ENCODE measurements at regions not wholly inside any gene's neighbourhood (a gene's known extent, or its start where the extent isn't known, plus 50 kb on each side); places are given as distances from the start of the nearest gene placed in this dataset.

DNA sequence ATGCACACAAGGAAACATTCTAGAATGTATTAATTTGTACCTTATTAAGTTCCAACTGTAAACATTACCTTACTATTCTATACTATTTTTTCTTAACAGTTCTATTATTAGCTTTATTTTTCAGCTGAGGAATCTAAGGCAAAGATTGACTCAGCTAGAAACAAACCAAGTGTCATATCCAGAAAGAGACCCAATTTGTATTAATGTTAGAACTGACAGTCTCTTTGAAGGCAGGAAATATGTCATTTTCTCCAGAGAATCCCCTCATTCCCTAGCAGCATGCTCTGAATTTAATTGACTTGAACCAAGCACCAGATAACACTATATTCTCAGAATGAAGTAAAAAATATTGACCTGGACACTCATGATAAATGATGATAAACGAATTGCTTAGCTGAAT, 81.4 kb upstream of the PLPPR5 start:
- H3K27me3 ChIP-seq (replicated peaks): no peaks in the 10 kb centered on the region
- H3K27ac ChIP-seq: no peak overlapping the region
- no peaks in the 10 kb centered on the region for H3K36me3 ChIP-seq (replicated peaks)
- in situ Hi-C loops (cut with HindIII; ENCODE audit: low pct_ligation_motif_present, low sequenced_read_pairs): no loop called here
- DNase-seq: no peak
- TF ChIP-seq, protein P1, sequence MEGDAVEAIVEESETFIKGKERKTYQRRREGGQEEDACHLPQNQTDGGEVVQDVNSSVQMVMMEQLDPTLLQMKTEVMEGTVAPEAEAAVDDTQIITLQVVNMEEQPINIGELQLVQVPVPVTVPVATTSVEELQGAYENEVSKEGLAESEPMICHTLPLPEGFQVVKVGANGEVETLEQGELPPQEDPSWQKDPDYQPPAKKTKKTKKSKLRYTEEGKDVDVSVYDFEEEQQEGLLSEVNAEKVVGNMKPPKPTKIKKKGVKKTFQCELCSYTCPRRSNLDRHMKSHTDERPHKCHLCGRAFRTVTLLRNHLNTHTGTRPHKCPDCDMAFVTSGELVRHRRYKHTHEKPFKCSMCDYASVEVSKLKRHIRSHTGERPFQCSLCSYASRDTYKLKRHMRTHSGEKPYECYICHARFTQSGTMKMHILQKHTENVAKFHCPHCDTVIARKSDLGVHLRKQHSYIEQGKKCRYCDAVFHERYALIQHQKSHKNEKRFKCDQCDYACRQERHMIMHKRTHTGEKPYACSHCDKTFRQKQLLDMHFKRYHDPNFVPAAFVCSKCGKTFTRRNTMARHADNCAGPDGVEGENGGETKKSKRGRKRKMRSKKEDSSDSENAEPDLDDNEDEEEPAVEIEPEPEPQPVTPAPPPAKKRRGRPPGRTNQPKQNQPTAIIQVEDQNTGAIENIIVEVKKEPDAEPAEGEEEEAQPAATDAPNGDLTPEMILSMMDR (IDR thresholded peaks at IDR 0.05; ENCODE audit: low read depth, low read length, missing control alignments): no peak
- no peak overlapping the region for H3K4me3 ChIP-seq (ENCODE audit: low read depth, low read length)

DNA sequence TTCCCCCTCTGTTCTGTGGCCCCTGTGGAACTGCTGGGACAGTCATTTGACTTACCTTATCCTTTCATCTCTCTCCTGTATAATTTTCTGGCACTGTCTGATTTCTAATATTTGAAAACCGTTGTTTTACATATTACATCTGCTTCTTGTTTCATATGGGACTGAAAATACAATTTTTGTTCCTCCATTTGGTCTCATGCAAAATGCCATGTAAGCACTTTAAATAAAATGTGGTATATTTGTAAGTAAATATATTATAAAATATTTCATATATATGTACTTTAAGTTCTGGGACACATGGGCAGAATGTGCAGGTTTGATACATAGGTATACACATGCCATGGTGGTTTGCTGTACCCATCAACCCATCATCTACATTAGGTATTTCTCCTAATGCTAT, 93.9 kb upstream of the PLPPR5 start:
- no peak for DNase-seq

DNA sequence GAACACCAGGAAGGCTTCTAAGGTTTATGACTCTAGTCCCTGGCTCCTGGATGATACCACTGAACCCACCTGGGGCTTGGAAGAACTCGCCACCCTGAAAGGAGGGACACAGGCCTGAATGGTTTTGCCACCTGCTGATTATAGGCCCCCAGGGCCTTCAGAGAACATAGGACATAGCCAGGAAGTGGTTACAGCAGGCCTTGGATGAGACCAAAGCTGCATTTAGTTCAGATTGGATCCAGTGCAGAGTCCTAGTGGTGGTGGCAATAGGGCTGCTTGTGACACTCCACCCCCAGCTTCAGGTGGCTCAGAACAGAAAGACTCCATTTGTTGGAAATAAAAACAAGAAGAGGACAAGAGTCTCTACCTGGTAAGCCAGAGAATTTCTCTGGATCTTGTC, 101.6 kb upstream of the PLPPR5 start:
- no peak overlapping the region for H3K27ac ChIP-seq
- DNase-seq: no peak
- no peaks in the 10 kb centered on the region for H3K36me3 ChIP-seq (replicated peaks)
- TF ChIP-seq, protein P1 (IDR thresholded peaks at IDR 0.05; ENCODE audit: low read depth, low read length, missing control alignments): no peak
- in situ Hi-C loops (cut with HindIII; ENCODE audit: low pct_ligation_motif_present, low sequenced_read_pairs): no loop called here
- H3K27me3 ChIP-seq (replicated peaks): no peaks in the 10 kb centered on the region
- H3K4me3 ChIP-seq (ENCODE audit: low read depth, low read length): no peak overlapping the region

More for the DNA sequence above, 93.9 kb upstream of the PLPPR5 start:
- Histone ChIP-seq H3K36me3 (replicated peaks) (no peaks in the 10 kb centered on the region), H3K4me3 (ENCODE audit: low read depth, low read length) (no peak overlapping the region), H3K27ac (no peak overlapping the region), H3K27me3 (replicated peaks) (no peaks in the 10 kb centered on the region)
- in situ Hi-C loops (cut with HindIII; ENCODE audit: low pct_ligation_motif_present, low sequenced_read_pairs): no loop called here
- TF ChIP-seq, protein P1 (IDR thresholded peaks at IDR 0.05; ENCODE audit: low read depth, low read length, missing control alignments): no peak

DNA sequence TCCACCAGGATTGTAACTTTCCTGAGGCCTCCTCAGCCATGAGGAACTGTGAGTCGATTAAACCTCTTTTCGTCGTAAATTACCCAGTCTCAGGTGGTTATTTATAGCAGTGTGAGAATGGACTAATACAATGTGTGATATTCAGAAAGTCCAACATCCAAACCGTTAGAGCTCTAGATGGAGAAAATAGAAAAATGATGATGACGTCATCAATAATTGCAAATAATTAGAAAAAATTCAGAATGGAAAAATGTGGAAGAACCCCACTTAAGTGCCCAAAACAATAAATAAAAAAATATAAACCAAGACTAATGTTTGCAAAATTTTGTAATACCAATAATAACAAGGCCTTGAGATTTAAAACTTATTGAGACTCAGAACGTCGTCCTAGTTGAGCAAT, 103.0 kb upstream of the PLPPR5 start:
- Histone ChIP-seq H3K36me3 (replicated peaks) (no peaks in the 10 kb centered on the region), H3K27me3 (replicated peaks) (no peaks in the 10 kb centered on the region), H3K27ac (no peak overlapping the region), H3K4me3 (ENCODE audit: low read depth, low read length) (no peak overlapping the region)
- in situ Hi-C loops (cut with HindIII; ENCODE audit: low pct_ligation_motif_present, low sequenced_read_pairs): no loop called here
- no peak for DNase-seq
- TF ChIP-seq, protein P1 (IDR thresholded peaks at IDR 0.05; ENCODE audit: low read depth, low read length, missing control alignments): no peak

DNA sequence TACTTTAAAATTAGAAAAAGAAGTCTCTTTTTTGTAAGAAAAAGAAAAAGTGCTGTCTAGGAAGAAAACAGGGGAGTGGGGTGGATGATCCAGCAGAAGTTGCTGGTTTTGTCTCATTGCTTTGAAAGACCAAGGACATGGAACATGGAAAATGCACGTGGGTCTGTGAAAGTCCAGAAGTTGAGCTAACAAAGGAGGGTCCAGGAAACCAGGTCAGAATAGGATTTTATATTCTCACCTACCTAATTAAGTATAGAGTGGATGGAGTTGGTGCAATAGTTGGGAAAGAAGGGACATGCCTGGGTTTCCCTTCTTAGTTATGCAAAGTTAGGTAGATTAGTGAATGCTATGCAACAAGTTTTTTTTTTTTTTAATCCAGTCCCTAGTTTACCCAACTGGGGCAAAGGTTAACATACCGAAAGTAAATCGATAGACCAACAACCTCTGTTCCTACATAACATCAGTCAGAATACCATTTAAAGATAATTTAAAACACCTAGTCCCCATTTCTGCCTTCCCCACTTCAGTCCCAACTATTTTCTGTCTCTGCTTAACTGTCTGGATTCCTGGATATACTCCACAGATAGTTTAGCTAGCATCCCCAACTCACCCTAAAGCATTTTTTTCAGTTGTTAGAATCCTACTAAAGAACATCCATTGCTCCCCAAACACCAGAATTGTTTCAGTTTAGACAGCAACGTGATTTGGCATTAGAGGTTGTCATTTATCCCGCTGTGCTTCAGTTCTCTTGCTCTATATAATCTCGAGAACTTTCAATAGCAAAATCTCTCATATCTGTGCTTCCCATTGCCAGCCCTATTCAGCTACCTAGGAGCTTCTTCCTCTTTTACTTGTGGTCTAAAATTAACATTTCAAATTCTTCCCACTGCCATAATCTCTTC, 105.7 kb upstream of the PLPPR5 start:
- H3K27ac ChIP-seq: no peak overlapping the region
- H3K36me3 ChIP-seq (replicated peaks): no peaks in the 10 kb centered on the region
- no peak overlapping the region for H3K4me3 ChIP-seq (ENCODE audit: low read depth, low read length)
- no peaks in the 10 kb centered on the region for H3K27me3 ChIP-seq (replicated peaks)
- no peak for DNase-seq
- in situ Hi-C loops (cut with HindIII; ENCODE audit: low pct_ligation_motif_present, low sequenced_read_pairs): no loop called here
- TF ChIP-seq, protein P1 (IDR thresholded peaks at IDR 0.05; ENCODE audit: low read depth, low read length, missing control alignments): no peak

All from brain microvascular endothelial cell (primary cell).